ENCODE measurements at regions not wholly inside any gene's neighbourhood (a gene's known extent, or its start where the extent isn't known, plus 50 kb on each side); places are given as distances from the start of the nearest gene placed in this dataset.
"Not testable (repeated sequence)": the region's sequence is repeated elsewhere in the genome, so short reads cannot be mapped to it uniquely, and the experiment has no call there.

DNA sequence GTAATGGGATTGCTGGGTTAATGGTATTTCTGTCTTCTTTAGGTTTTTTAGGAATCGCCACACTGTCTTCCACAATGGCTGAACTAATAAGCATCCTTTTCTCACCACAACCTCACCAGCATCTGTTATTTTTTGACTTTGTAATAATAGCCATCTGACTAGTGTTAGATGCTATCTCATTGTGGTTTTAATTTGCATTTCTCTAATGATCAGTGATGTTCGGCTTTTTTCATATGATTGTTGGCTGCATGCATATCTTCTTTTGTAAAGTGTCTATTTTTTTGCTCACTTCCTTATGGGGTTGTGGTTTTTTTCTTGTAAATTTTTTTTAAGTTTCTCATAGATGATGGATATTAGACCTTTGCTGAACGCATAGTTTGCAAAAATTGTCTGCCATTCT, 377.9 kb downstream of the GALC start:
- Mint-ChIP-seq H3K27me3 (peaks cover 3% of the 10 kb centered on the region), H3K36me3 (ENCODE audit: low read depth) (no peaks in the 10 kb centered on the region), H3K27ac (no peak overlapping the region), H3K4me1 (no peaks in the 10 kb centered on the region), H3K9me3 (peaks cover 4% of the 10 kb centered on the region), H3K4me3 (no peak overlapping the region)
- ATAC-seq, result no peak
- no peak for DNase-seq

GRCh38 chr14:87613881-87614280, 379.1 kb downstream of the GALC start:
- Mint-ChIP-seq H3K4me1 (no peaks in the 10 kb centered on the region), H3K4me3 (no peak overlapping the region), H3K27me3 (peaks cover 3% of the 10 kb centered on the region), H3K27ac (no peak overlapping the region), H3K9me3 (peaks cover under 1% of the 10 kb centered on the region), H3K36me3 (ENCODE audit: low read depth) (no peaks in the 10 kb centered on the region)
- DNase-seq, result no peak
- ATAC-seq, result no peak

- H3K9me3 Mint-ChIP-seq, result peaks cover 16% of the 10 kb centered on the region
- not testable (repeated sequence) for ATAC-seq
These were observed 385.9 kb downstream of the GALC start for GRCh38 chr14:87607056-87607455.

DNA sequence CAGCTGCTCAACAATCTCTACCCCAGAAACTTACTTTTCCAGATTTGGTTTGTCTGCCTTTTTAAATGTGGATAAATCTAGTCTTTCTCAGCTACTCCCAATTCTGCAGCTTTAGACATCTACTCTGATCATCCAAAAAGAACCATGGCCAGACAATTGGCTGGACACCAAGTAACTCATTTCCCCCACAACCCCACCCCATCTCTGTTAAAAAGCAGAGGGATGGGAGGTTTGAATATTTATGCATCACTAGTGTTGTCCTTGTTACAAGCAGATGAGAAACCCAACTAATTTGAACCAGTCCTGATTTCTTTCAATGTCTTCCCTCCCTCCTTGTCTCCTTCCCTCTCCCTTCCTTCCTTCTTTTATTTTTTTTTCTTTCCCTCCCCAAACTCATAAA, 391.9 kb downstream of the GALC start:
- H3K9me3 Mint-ChIP-seq, result peaks cover 7% of the 10 kb centered on the region
- ATAC-seq, result no peak
- H3K4me3 Mint-ChIP-seq, result no peak overlapping the region
- no peaks in the 10 kb centered on the region for H3K4me1 Mint-ChIP-seq
- no peak for DNase-seq
- H3K27ac Mint-ChIP-seq, result no peak overlapping the region
- no peaks in the 10 kb centered on the region for H3K36me3 Mint-ChIP-seq (ENCODE audit: low read depth)
- H3K27me3 Mint-ChIP-seq, result no peaks in the 10 kb centered on the region

More at GRCh38 chr14:87607056-87607455, 385.9 kb downstream of the GALC start:
- not testable (repeated sequence) for H3K36me3 Mint-ChIP-seq (ENCODE audit: low read depth); H3K27me3 Mint-ChIP-seq; H3K27ac Mint-ChIP-seq; DNase-seq; H3K4me3 Mint-ChIP-seq; H3K4me1 Mint-ChIP-seq

GRCh38 chr14:87600240-87600639, 392.7 kb downstream of the GALC start:
- Mint-ChIP-seq H3K36me3 (ENCODE audit: low read depth) (no peaks in the 10 kb centered on the region), H3K27me3 (no peaks in the 10 kb centered on the region), H3K4me1 (no peaks in the 10 kb centered on the region), H3K27ac (no peak overlapping the region), H3K9me3 (peaks cover 3% of the 10 kb centered on the region), H3K4me3 (no peak overlapping the region)
- ATAC-seq (no peak), DNase-seq (no peak)

DNA sequence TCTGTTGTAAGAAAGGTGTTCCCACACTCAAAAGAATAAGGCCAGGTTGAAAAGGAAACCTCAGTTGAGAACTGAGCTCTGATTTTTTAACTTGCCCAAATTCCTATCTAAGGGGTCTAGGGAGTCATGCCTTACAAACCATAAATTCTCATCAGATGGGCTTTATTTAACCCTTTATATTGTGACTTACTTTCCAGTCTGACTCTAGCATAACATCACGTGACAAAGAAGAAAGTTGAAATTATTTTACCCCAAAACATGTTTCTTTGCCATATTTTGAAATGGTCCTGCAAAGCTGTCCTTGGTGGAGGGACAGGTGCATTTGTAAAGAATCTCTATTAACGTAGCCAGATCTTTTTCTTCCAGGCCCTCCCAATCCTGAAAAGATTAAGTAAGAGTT, 411.7 kb downstream of the GALC start:
- Mint-ChIP-seq H3K36me3 (ENCODE audit: low read depth) (no peaks in the 10 kb centered on the region), H3K27me3 (no peaks in the 10 kb centered on the region), H3K4me1 (no peaks in the 10 kb centered on the region), H3K4me3 (no peak overlapping the region), H3K9me3 (no peaks in the 10 kb centered on the region), H3K27ac (no peak overlapping the region)
- ATAC-seq (no peak), DNase-seq (no peak)

- no peak for ATAC-seq
- DNase-seq, result no peak
- no peaks in the 10 kb centered on the region for H3K36me3 Mint-ChIP-seq (ENCODE audit: low read depth)
- no peak overlapping the region for H3K4me3 Mint-ChIP-seq
- no peaks in the 10 kb centered on the region for H3K27me3 Mint-ChIP-seq
- H3K27ac Mint-ChIP-seq, result no peak overlapping the region
- H3K9me3 Mint-ChIP-seq, result no peaks in the 10 kb centered on the region
- H3K4me1 Mint-ChIP-seq, result no peaks in the 10 kb centered on the region
These were observed 413.9 kb downstream of the GALC start for GRCh38 chr14:87579036-87579435.

DNA sequence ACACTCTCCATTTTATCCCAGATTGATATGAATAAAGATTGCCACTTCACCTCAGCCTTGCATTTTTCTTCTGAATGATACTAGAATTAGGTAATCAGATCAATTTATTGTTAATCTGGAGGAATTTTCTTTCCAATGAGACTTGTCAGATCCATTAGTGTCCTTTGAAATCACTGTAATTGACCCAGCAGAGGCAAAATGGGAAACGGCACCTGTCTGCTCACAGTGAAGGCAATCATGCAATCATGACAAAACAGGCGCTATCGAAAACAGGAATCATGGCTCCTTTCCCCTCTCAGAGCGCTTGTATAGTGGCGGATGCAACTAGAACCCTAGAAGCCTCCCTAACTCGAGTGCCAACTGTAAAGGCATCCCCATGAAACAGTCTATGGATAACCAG, 417.6 kb downstream of the GALC start:
- no peak overlapping the region for H3K4me3 Mint-ChIP-seq
- no peak overlapping the region for H3K27ac Mint-ChIP-seq
- no peaks in the 10 kb centered on the region for H3K27me3 Mint-ChIP-seq
- H3K4me1 Mint-ChIP-seq, result no peaks in the 10 kb centered on the region
- no peaks in the 10 kb centered on the region for H3K9me3 Mint-ChIP-seq
- no peak for ATAC-seq
- DNase-seq, result no peak
- no peaks in the 10 kb centered on the region for H3K36me3 Mint-ChIP-seq (ENCODE audit: low read depth)

GRCh38 chr14:87573591-87573990, 419.4 kb downstream of the GALC start:
- Mint-ChIP-seq H3K9me3 (no peaks in the 10 kb centered on the region), H3K27ac (no peak overlapping the region), H3K4me1 (no peaks in the 10 kb centered on the region), H3K27me3 (no peaks in the 10 kb centered on the region), H3K36me3 (ENCODE audit: low read depth) (no peaks in the 10 kb centered on the region), H3K4me3 (no peak overlapping the region)
- DNase-seq (no peak), ATAC-seq (no peak)

DNA sequence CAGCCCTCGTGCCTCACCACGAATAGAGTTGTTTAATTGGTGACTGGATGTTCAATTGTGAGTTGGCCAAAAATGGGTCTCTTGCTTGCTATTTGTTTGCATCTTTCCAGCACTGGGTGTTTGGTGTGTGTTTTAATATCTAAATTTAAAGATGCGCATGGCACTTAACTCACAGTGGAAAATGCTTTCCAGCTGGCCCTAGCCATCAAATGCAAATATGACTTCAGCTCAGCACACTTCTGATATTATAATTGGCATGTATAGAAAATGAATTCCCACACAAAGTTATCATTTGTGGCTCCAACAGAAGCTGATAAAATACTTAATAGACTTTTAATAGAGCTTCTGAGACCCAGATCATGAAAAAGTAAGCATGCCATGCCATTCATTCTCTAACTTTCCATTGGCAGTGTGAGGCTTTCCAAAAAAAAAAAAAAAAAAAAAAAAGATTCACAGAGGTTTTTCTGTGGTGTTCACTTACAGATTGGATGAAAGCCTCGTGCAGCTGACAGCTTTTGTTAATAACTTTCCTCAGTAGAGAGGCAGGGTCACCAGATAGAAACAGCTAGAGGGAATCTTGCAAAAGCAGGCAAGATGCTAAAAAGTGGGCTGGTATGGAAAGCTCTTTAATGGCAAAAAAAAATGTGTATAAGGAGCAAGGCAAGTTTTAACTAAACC, 425.2 kb downstream of the GALC start:
- H3K27me3 Mint-ChIP-seq, result no peaks in the 10 kb centered on the region
- DNase-seq (no peak), ATAC-seq (no peak)
- no peaks in the 10 kb centered on the region for H3K4me1 Mint-ChIP-seq
- no peak overlapping the region for H3K27ac Mint-ChIP-seq
- peaks cover 11% of the 10 kb centered on the region for H3K9me3 Mint-ChIP-seq
- no peak overlapping the region for H3K4me3 Mint-ChIP-seq
- H3K36me3 Mint-ChIP-seq (ENCODE audit: low read depth), result no peaks in the 10 kb centered on the region

DNA sequence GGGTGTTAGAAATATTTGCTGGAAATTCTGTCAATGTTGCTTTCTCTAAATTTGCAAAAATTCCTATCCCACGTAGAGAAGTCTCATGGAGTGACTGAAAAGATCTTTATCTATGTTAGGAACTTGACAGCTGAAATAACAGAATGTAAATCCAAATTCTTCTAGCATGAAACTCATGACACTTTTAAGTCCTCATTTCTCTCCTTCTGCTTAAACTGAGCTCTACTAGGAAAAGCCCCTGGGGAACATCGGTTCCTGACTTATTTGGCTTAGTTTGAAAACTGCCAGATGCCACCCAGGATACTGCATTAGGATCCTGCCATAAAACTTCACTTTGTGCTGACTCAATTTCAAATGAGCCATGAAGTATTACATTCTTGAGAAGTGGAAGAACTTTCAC, 426.0 kb downstream of the GALC start:
- Mint-ChIP-seq H3K9me3 (peaks cover 17% of the 10 kb centered on the region), H3K4me3 (no peak overlapping the region), H3K27me3 (no peaks in the 10 kb centered on the region), H3K27ac (no peak overlapping the region), H3K4me1 (no peaks in the 10 kb centered on the region), H3K36me3 (ENCODE audit: low read depth) (no peaks in the 10 kb centered on the region)
- ATAC-seq (no peak), DNase-seq (no peak)

GRCh38 chr14:87547536-87547935, 445.4 kb downstream of the GALC start:
- H3K27me3 Mint-ChIP-seq, result no peaks in the 10 kb centered on the region
- ATAC-seq, result no peak
- H3K9me3 Mint-ChIP-seq, result peaks cover 11% of the 10 kb centered on the region
- DNase-seq, result no peak
- H3K27ac Mint-ChIP-seq, result no peak overlapping the region
- no peak overlapping the region for H3K4me3 Mint-ChIP-seq
- no peaks in the 10 kb centered on the region for H3K36me3 Mint-ChIP-seq (ENCODE audit: low read depth)
- no peaks in the 10 kb centered on the region for H3K4me1 Mint-ChIP-seq

GRCh38 chr14:87542288-87542687, 450.7 kb downstream of the GALC start:
- DNase-seq, result no peak
- H3K9me3 Mint-ChIP-seq, result peaks cover 5% of the 10 kb centered on the region
- no peak overlapping the region for H3K4me3 Mint-ChIP-seq
- no peaks in the 10 kb centered on the region for H3K36me3 Mint-ChIP-seq (ENCODE audit: low read depth)
- no peaks in the 10 kb centered on the region for H3K4me1 Mint-ChIP-seq
- no peak for ATAC-seq
- H3K27me3 Mint-ChIP-seq, result no peaks in the 10 kb centered on the region
- H3K27ac Mint-ChIP-seq, result no peak overlapping the region

- Mint-ChIP-seq H3K27me3 (no peaks in the 10 kb centered on the region), H3K27ac (no peak overlapping the region), H3K9me3 (peaks cover 9% of the 10 kb centered on the region), H3K4me3 (no peak overlapping the region), H3K36me3 (ENCODE audit: low read depth) (no peaks in the 10 kb centered on the region), H3K4me1 (no peaks in the 10 kb centered on the region)
- ATAC-seq (no peak), DNase-seq (no peak)
These were observed 452.6 kb downstream of the GALC start for GRCh38 chr14:87540339-87540738.

- Mint-ChIP-seq H3K27me3 (no peaks in the 10 kb centered on the region), H3K36me3 (ENCODE audit: low read depth) (no peaks in the 10 kb centered on the region), H3K4me1 (no peaks in the 10 kb centered on the region), H3K4me3 (no peak overlapping the region), H3K9me3 (peaks cover 5% of the 10 kb centered on the region), H3K27ac (no peak overlapping the region)
- ATAC-seq, result no peak
- no peak for DNase-seq
These were observed 463.9 kb downstream of the GALC start for GRCh38 chr14:87529081-87529480.

- Mint-ChIP-seq H3K27me3 (no peaks in the 10 kb centered on the region), H3K4me1 (no peaks in the 10 kb centered on the region), H3K9me3 (peaks cover 7% of the 10 kb centered on the region), H3K27ac (no peak overlapping the region), H3K4me3 (no peak overlapping the region), H3K36me3 (ENCODE audit: low read depth) (no peaks in the 10 kb centered on the region)
- DNase-seq, result no peak
- no peak for ATAC-seq
These were observed 466.3 kb downstream of the GALC start for GRCh38 chr14:87526731-87527130.
